ENCODE measurements at regions not wholly inside any gene's neighbourhood (a gene's known extent, or its start where the extent isn't known, plus 50 kb on each side); places are given as distances from the start of the nearest gene placed in this dataset.

- TF ChIP-seq CTCF (IDR thresholded peaks at IDR 0.05) = no peak
- no peak for TF ChIP-seq POLR2A (IDR thresholded peaks at IDR 0.05)
These were observed 92.5 kb upstream of the CD82 start for GRCh38 chr11:44472916-44473315.
